Adrenal gland (tissue), 9 donors: ENCODE measurements at regions not wholly inside any gene's neighbourhood (a gene's known extent, or its start where the extent isn't known, plus 50 kb on each side); places are given as distances from the start of the nearest gene placed in this dataset.
"Not testable (repeated sequence)": the region's sequence is repeated elsewhere in the genome, so short reads cannot be mapped to it uniquely, and the experiment has no call there.

Experiments
- DNase-seq, 7 donors: peaks; one replicate each; pipeline ENCODE4 v3.0.0-alpha.2; 2019 to 2020
- H3K27ac ChIP-seq, 5 donors: fragments of 200-600 bp; sonication (generic) in 4 of 5; 1 replicate in 3 of 5; 2 replicates in 2 of 5; pipeline versions ENCODE4 v1.5.1 to v1.8.0; 2016 to 2020; ENCODE audit warnings: mild to moderate bottlenecking in 1 of 5
- H3K27me3 ChIP-seq: fragments of 200-600 bp; 2 replicates; pipeline ENCODE4 v1.8.0; 2021
- H3K36me3 ChIP-seq, 2 donors: fragments of 200-600 bp; replicated peaks in 1 of 2; 1 replicate in 1 of 2; 2 replicates in 1 of 2; pipeline versions ENCODE4 v1.5.1 to v1.8.0; 2018 to 2022
- H3K4me1 ChIP-seq, 2 donors: fragments of 200-600 bp; replicated peaks in 1 of 2; 1 replicate in 1 of 2; 2 replicates in 1 of 2; pipeline versions ENCODE4 v1.5.1 to v1.8.0; 2018 to 2021
- H3K4me3 ChIP-seq, 4 donors: fragments of 200-600 bp; sonication (generic) in 3 of 4; one replicate each; pipeline ENCODE4 v1.5.1; 2016 to 2018
- H3K9me3 ChIP-seq, 3 donors: fragments of 200-600 bp; sonication (generic) in 1 of 3; replicated peaks in 1 of 3; 1 replicate in 2 of 3; 2 replicates in 1 of 3; pipeline versions ENCODE4 v1.5.1 to v1.8.0; 2016 to 2021
- CTCF ChIP-seq, 6 experiments: fragments of 450-650 bp in 4 of 6; fragments of 200-600 bp in 2 of 6; sonication (generic) in 1 of 6; IDR thresholded peaks; 1 replicate in 5 of 6; 2 replicates in 1 of 6; pipeline versions ENCODE4 v1.5.1 to v1.8.0; 2016 to 2021; ENCODE audit warnings: antibody characterized with exemption in 6 of 6, mild to moderate bottlenecking in 2 of 6, moderate library complexity in 1 of 6
- POLR2A ChIP-seq, 2 donors: fragments of 450-650 bp; IDR thresholded peaks; one replicate each; pipeline ENCODE4 v1.6.1; 2017; ENCODE audit warnings: antibody characterized with exemption in 2 of 2, mild to moderate bottlenecking in 2 of 2, moderate library complexity in 1 of 2
- WGBS, 4 donors: extraction: QIAGEN DNeasy Blood & Tissue Kit in 2 of 4; methylation state at CpG; one replicate each; pipeline versions ENCODE4 v1.1.5 to v1.1.7; 2013 to 2017; 5-methylcytosine and 5-hydroxymethylcytosine counted together
- intact Hi-C, 2 donors: fragments of 100-400 bp; cut with DNase I; formaldehyde crosslinking; loops; one replicate each; pipeline versions ENCODE4 v1.14.1 to v1.15.0; 2022 to 2023
- donor health status: healthy with polysubstance abuse.
- donor health status: Bipolar disorder and iron deficiency.
- donor health status: DM: yes; HTN: yes; CAD: no.
- donor health status: DM: no; HTN: no; CAD: no.
- donor health status: DM: no; HTN: no; CAD: no.

GRCh38 chr9:1922026-1922425, 93.1 kb upstream of the SMARCA2 start:
- Histone ChIP-seq H3K4me1 (no peaks in the 10 kb centered on the region), H3K27me3 (peaks cover 5% of the 10 kb centered on the region), H3K9me3 (no peaks in the 10 kb centered on the region), H3K36me3 (no peaks in the 10 kb centered on the region), H3K4me3 (no peak overlapping the region), H3K27ac (no peak overlapping the region)
- intact Hi-C loops, result no loop called here
- WGBS, 4 donors, result 71 to 82% (median 79%) methylated on average over 3 of the region's 3 CpGs
- no peak for DNase-seq
- TF ChIP-seq POLR2A (IDR thresholded peaks at IDR 0.05) (no peak), CTCF (IDR thresholded peaks at IDR 0.05) (no peak)

- no peak for TF ChIP-seq POLR2A (IDR thresholded peaks at IDR 0.05)
- TF ChIP-seq CTCF (IDR thresholded peaks at IDR 0.05), result no peak
- H3K27ac ChIP-seq, result no peak overlapping the region
- WGBS, 4 donors, result 69 to 83% (median 79%) methylated on average over 6 of the region's 6 CpGs
- H3K4me1 ChIP-seq, result no peaks in the 10 kb centered on the region
- no peaks in the 10 kb centered on the region for H3K36me3 ChIP-seq
- H3K27me3 ChIP-seq, result no peaks in the 10 kb centered on the region
- no peaks in the 10 kb centered on the region for H3K9me3 ChIP-seq
- DNase-seq, result no peak
- no peak overlapping the region for H3K4me3 ChIP-seq
- intact Hi-C loops, result no loop called here
These were observed 87.6 kb upstream of the SMARCA2 start for GRCh38 chr9:1927546-1927945.

GRCh38 chr9:1929134-1929533, 86.0 kb upstream of the SMARCA2 start:
- no peak for TF ChIP-seq POLR2A (IDR thresholded peaks at IDR 0.05)
- no peak for TF ChIP-seq CTCF (IDR thresholded peaks at IDR 0.05)
- Histone ChIP-seq H3K4me3 (no peak overlapping the region), H3K36me3 (no peaks in the 10 kb centered on the region), H3K9me3 (no peaks in the 10 kb centered on the region), H3K27me3 (no peaks in the 10 kb centered on the region), H3K4me1 (no peaks in the 10 kb centered on the region), H3K27ac (no peak overlapping the region)
- intact Hi-C loops, result no loop called here
- 46 to 62% (median 46%) methylated on average over 2 of the region's 2 CpGs for WGBS, 4 donors
- no peak for DNase-seq

- Histone ChIP-seq H3K27me3 (no peaks in the 10 kb centered on the region), H3K9me3 (no peaks in the 10 kb centered on the region), H3K27ac (no peak overlapping the region), H3K4me1 (no peaks in the 10 kb centered on the region), H3K4me3 (no peak overlapping the region), H3K36me3 (no peaks in the 10 kb centered on the region)
- no peak for TF ChIP-seq POLR2A (IDR thresholded peaks at IDR 0.05)
- TF ChIP-seq CTCF (IDR thresholded peaks at IDR 0.05), result no peak
- DNase-seq, result no peak
- intact Hi-C loops, result no loop called here
- WGBS, 4 donors, result 69 to 72% (median 71%) methylated on average over 5 of the region's 5 CpGs
These were observed 85.4 kb upstream of the SMARCA2 start for GRCh38 chr9:1929722-1930244.

GRCh38 chr9:1930245-1930736, 84.9 kb upstream of the SMARCA2 start:
- DNase-seq, H3K27me3 ChIP-seq, H3K4me1 ChIP-seq, H3K27ac ChIP-seq, H3K4me3 ChIP-seq, intact Hi-C loops, H3K9me3 ChIP-seq, H3K36me3 ChIP-seq: not testable (repeated sequence)
- 79 to 88% (median 83%) methylated on average over 9 of the region's 9 CpGs for WGBS, 4 donors
